H1 (cell line): ENCODE measurements at regions not wholly inside any gene's neighbourhood (a gene's known extent, or its start where the extent isn't known, plus 50 kb on each side); places are given as distances from the start of the nearest gene placed in this dataset.

Source experiments
- CTBP2 ChIP-seq: IDR thresholded peaks from 2 replicates; pipeline ENCODE4 v1.7.0; 2011; ENCODE audit warnings: borderline replicate concordance, mild to moderate bottlenecking, moderate library complexity, mixed read lengths, low read length; ENCODE audit not compliant: insufficient read depth, insufficient read length
- JUN ChIP-seq: IDR thresholded peaks from 2 replicates; pipeline ENCODE4 v1.6.1; 2011; ENCODE audit warnings: low read depth, mild to moderate bottlenecking, improper control_type of control experiment, low read length
- SIRT6 ChIP-seq: IDR thresholded peaks from one replicate; pipeline ENCODE4 v1.7.1; 2012; ENCODE audit warnings: low read length, inconsistent platforms
- SUZ12 ChIP-seq: fragments of 200-600 bp; sonication (generic); IDR thresholded peaks from 2 replicates; pipeline ENCODE4 v1.6.1; 2012; ENCODE audit warnings: mild to moderate bottlenecking, inconsistent platforms, low read length, moderate library complexity, mixed read lengths
- TF ChIP-seq, protein P1 (sequence below): fragments of 300-600 bp; sonication (generic); IDR thresholded peaks from 2 replicates; pipeline ENCODE4 v1.7.1; 2012; ENCODE audit warnings: low read length, moderate library complexity, mild to moderate bottlenecking, inconsistent platforms; ENCODE audit not compliant: insufficient replicate concordance

DNA sequence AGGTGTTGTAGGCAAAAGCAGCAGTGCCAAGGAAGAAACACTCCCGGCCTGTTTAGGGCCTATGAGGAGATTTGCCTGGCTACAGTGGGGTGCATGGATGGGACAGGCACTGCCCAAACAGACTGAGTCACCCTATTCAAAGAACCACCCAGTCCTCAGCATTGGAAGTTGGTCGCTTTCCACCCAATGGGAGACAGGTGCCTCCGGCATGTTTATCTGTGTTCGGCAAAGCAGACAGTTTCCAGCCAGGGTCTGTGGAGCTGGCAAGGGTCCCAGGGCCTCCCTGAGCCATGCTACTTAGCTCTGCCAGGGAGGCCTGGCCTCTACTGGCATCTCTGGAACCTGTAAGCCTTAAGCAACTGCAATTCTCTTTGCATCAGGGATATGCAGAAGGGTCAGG lies 165.1 kb upstream of the ATP6AP2 start (continued):
- TF ChIP-seq, protein P1, sequence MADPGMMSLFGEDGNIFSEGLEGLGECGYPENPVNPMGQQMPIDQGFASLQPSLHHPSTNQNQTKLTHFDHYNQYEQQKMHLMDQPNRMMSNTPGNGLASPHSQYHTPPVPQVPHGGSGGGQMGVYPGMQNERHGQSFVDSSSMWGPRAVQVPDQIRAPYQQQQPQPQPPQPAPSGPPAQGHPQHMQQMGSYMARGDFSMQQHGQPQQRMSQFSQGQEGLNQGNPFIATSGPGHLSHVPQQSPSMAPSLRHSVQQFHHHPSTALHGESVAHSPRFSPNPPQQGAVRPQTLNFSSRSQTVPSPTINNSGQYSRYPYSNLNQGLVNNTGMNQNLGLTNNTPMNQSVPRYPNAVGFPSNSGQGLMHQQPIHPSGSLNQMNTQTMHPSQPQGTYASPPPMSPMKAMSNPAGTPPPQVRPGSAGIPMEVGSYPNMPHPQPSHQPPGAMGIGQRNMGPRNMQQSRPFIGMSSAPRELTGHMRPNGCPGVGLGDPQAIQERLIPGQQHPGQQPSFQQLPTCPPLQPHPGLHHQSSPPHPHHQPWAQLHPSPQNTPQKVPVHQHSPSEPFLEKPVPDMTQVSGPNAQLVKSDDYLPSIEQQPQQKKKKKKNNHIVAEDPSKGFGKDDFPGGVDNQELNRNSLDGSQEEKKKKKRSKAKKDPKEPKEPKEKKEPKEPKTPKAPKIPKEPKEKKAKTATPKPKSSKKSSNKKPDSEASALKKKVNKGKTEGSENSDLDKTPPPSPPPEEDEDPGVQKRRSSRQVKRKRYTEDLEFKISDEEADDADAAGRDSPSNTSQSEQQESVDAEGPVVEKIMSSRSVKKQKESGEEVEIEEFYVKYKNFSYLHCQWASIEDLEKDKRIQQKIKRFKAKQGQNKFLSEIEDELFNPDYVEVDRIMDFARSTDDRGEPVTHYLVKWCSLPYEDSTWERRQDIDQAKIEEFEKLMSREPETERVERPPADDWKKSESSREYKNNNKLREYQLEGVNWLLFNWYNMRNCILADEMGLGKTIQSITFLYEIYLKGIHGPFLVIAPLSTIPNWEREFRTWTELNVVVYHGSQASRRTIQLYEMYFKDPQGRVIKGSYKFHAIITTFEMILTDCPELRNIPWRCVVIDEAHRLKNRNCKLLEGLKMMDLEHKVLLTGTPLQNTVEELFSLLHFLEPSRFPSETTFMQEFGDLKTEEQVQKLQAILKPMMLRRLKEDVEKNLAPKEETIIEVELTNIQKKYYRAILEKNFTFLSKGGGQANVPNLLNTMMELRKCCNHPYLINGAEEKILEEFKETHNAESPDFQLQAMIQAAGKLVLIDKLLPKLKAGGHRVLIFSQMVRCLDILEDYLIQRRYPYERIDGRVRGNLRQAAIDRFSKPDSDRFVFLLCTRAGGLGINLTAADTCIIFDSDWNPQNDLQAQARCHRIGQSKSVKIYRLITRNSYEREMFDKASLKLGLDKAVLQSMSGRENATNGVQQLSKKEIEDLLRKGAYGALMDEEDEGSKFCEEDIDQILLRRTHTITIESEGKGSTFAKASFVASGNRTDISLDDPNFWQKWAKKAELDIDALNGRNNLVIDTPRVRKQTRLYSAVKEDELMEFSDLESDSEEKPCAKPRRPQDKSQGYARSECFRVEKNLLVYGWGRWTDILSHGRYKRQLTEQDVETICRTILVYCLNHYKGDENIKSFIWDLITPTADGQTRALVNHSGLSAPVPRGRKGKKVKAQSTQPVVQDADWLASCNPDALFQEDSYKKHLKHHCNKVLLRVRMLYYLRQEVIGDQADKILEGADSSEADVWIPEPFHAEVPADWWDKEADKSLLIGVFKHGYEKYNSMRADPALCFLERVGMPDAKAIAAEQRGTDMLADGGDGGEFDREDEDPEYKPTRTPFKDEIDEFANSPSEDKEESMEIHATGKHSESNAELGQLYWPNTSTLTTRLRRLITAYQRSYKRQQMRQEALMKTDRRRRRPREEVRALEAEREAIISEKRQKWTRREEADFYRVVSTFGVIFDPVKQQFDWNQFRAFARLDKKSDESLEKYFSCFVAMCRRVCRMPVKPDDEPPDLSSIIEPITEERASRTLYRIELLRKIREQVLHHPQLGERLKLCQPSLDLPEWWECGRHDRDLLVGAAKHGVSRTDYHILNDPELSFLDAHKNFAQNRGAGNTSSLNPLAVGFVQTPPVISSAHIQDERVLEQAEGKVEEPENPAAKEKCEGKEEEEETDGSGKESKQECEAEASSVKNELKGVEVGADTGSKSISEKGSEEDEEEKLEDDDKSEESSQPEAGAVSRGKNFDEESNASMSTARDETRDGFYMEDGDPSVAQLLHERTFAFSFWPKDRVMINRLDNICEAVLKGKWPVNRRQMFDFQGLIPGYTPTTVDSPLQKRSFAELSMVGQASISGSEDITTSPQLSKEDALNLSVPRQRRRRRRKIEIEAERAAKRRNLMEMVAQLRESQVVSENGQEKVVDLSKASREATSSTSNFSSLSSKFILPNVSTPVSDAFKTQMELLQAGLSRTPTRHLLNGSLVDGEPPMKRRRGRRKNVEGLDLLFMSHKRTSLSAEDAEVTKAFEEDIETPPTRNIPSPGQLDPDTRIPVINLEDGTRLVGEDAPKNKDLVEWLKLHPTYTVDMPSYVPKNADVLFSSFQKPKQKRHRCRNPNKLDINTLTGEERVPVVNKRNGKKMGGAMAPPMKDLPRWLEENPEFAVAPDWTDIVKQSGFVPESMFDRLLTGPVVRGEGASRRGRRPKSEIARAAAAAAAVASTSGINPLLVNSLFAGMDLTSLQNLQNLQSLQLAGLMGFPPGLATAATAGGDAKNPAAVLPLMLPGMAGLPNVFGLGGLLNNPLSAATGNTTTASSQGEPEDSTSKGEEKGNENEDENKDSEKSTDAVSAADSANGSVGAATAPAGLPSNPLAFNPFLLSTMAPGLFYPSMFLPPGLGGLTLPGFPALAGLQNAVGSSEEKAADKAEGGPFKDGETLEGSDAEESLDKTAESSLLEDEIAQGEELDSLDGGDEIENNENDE, result no peak
- TF ChIP-seq CTBP2 (no peak), SUZ12 (no peak), JUN (no peak), SIRT6 (no peak)
- TF ChIP-seq, all 59 proteins: peak for 0
